Neural cell (in vitro differentiated cells): ENCODE measurements at regions not wholly inside any gene's neighbourhood (a gene's known extent, or its start where the extent isn't known, plus 50 kb on each side); places are given as distances from the start of the nearest gene placed in this dataset.

ENCODE experiments used
- H2AFZ ChIP-seq: fragments of 200-600, 300-800 bp; sonication (generic), shearing (Covaris generic); 2 replicates; pipeline ENCODE4 v1.6.0; 2014; ENCODE audit warnings: low read depth, mild to moderate bottlenecking, antibody characterized with exemption, low read length, moderate library complexity
- H3F3A ChIP-seq: fragments of 200-600 bp; shearing (Covaris generic); 2 replicates; pipeline ENCODE4 v1.6.1; 2016; ENCODE audit warnings: mild to moderate bottlenecking, moderate library complexity, mixed read lengths, antibody characterized with exemption, low read length; ENCODE audit not compliant: insufficient read depth, poor library complexity, severe bottlenecking
- H3K27ac ChIP-seq: fragments of 200-600, 300-800 bp; sonication (generic), shearing (Covaris generic); 2 replicates; pipeline ENCODE4 v1.5.1; 2014; ENCODE audit warnings: mild to moderate bottlenecking, low read length, moderate library complexity
- H3K27me3 ChIP-seq: fragments of 300-800, 200-600 bp; sonication (generic), shearing (Covaris generic); 2 replicates; pipeline ENCODE4 v1.6.0; 2014; ENCODE audit warnings: mild to moderate bottlenecking, low read depth, low read length, moderate library complexity; ENCODE audit not compliant: insufficient read depth
- H3K36me3 ChIP-seq: fragments of 300-800, 200-600 bp; sonication (generic), shearing (Covaris generic); 2 replicates; pipeline ENCODE4 v1.5.1; 2014; ENCODE audit warnings: mild to moderate bottlenecking, antibody characterized with exemption, low read length, moderate library complexity; ENCODE audit not compliant: insufficient read depth
- H3K4me2 ChIP-seq: fragments of 300-800, 200-600 bp; sonication (generic), shearing (Covaris generic); 2 replicates; pipeline ENCODE4 v1.6.0; 2014; ENCODE audit warnings: mild to moderate bottlenecking, low read length
- H3K4me3 ChIP-seq: fragments of 300-800, 200-600 bp; sonication (generic), shearing (Covaris generic); 2 replicates; pipeline ENCODE4 v1.5.1; 2014; ENCODE audit warnings: mild to moderate bottlenecking, low read length, moderate library complexity
- H3K79me2 ChIP-seq: fragments of 200-600 bp; shearing (Covaris generic); replicated peaks from 2 replicates; pipeline ENCODE4 v1.6.0; 2014; ENCODE audit warnings: mild to moderate bottlenecking, low read length, moderate library complexity; ENCODE audit not compliant: insufficient read depth
- H3K9ac ChIP-seq: fragments of 300-800, 200-600 bp; sonication (generic), shearing (Covaris generic); 2 replicates; pipeline ENCODE4 v1.6.1; 2016; ENCODE audit warnings: mild to moderate bottlenecking, low read length, mixed read lengths
- H3K9me2 ChIP-seq: fragments of 200-600 bp; shearing (Covaris generic); 2 replicates; pipeline ENCODE4 v1.6.1; 2016; ENCODE audit warnings: mild to moderate bottlenecking, low read length, mixed read lengths; ENCODE audit not compliant: insufficient read depth
- H3K9me3 ChIP-seq: fragments of 200-600, 300-800 bp; sonication (generic), shearing (Covaris generic); 2 replicates; pipeline ENCODE4 v1.6.1; 2016; ENCODE audit warnings: mild to moderate bottlenecking, mixed run types, low read length, moderate library complexity, mixed read lengths
- H4K20me1 ChIP-seq: fragments of 200-600 bp; shearing (Covaris generic); 2 replicates; pipeline ENCODE4 v1.6.1; 2016; ENCODE audit warnings: mild to moderate bottlenecking, mixed run types; ENCODE audit not compliant: insufficient read depth
- EP300 ChIP-seq: fragments of 450-650 bp; conservative IDR thresholded peaks from 2 replicates; pipeline ENCODE4 v1.6.1; 2014; ENCODE audit warnings: antibody characterized with exemption, mild to moderate bottlenecking, moderate library complexity; ENCODE audit not compliant: poor library complexity, severe bottlenecking
- EZH2 ChIP-seq: fragments of 200-600, 300-800 bp; shearing (Covaris generic), sonication (generic); IDR thresholded peaks from 2 replicates; pipeline ENCODE4 v1.6.1; 2014; ENCODE audit warnings: antibody characterized with exemption, low read length, borderline replicate concordance, mild to moderate bottlenecking; ENCODE audit not compliant: insufficient read depth, poor library complexity, severe bottlenecking
- MXI1 ChIP-seq: fragments of 450-650 bp; conservative IDR thresholded peaks from 2 replicates; pipeline ENCODE4 v1.6.1; 2014; ENCODE audit warnings: antibody characterized with exemption, mild to moderate bottlenecking; ENCODE audit not compliant: poor library complexity, severe bottlenecking
- POLR2AphosphoS5 ChIP-seq: IDR thresholded peaks from 2 replicates; pipeline ENCODE4 v1.6.1; 2012
- RAD21 ChIP-seq: fragments of 450-650 bp; conservative IDR thresholded peaks from 2 replicates; pipeline ENCODE4 v1.6.1; 2014; ENCODE audit warnings: antibody characterized with exemption, mild to moderate bottlenecking, moderate library complexity
- SMC3 ChIP-seq: fragments of 450-650 bp; conservative IDR thresholded peaks from 2 replicates; pipeline ENCODE4 v1.6.1; 2014; ENCODE audit warnings: antibody characterized with exemption, mild to moderate bottlenecking, moderate library complexity; ENCODE audit not compliant: poor library complexity
- TAF1 ChIP-seq: IDR thresholded peaks from 2 replicates; pipeline ENCODE4 v1.6.1; 2012; ENCODE audit warnings: low read depth
- TF ChIP-seq, protein P1 (sequence below): fragments of 450-650 bp; IDR thresholded peaks from 2 replicates; pipeline ENCODE4 v1.5.1; 2014; ENCODE audit warnings: antibody characterized with exemption, mild to moderate bottlenecking, moderate library complexity; ENCODE audit not compliant: poor library complexity, severe bottlenecking
- TF ChIP-seq, protein P2 (sequence below): IDR thresholded peaks from 2 replicates; pipeline ENCODE4 v1.6.1; 2012; ENCODE audit warnings: borderline replicate concordance

DNA sequence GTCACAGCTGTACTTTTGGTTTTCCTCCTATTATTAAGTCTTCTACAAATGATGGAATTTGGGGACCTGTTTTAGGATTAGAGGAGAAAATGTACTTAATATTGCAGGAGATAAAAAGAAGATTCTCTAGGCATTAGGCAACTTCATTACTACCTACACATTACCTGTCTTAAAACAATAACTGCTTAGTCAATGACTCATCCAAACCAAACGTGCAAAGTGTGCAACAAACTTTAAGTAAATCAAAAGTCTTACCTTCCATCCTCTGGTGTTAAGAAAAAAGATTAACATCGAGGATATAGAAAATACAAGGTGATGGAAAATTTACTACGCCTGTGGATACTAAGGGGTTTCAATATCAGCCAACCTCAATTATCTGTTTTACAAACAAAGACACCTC lies 285.3 kb upstream of the KYNU start:
- Histone ChIP-seq H3F3A (no peaks in the 10 kb centered on the region), H2AFZ (no peak overlapping the region), H3K4me3 (no peak overlapping the region), H3K9me3 (no peaks in the 10 kb centered on the region), H3K9me2 (no peaks in the 10 kb centered on the region), H4K20me1 (no peaks in the 10 kb centered on the region), H3K4me2 (no peak overlapping the region), H3K27me3 (no peaks in the 10 kb centered on the region), H3K36me3 (no peaks in the 10 kb centered on the region), H3K9ac (no peak overlapping the region), H3K79me2 (no peaks in the 10 kb centered on the region), H3K27ac (no peak overlapping the region)
- no peak for TF ChIP-seq POLR2AphosphoS5
- no peak for TF ChIP-seq MXI1
- no peak for TF ChIP-seq EP300
- no peak for TF ChIP-seq RAD21

DNA sequence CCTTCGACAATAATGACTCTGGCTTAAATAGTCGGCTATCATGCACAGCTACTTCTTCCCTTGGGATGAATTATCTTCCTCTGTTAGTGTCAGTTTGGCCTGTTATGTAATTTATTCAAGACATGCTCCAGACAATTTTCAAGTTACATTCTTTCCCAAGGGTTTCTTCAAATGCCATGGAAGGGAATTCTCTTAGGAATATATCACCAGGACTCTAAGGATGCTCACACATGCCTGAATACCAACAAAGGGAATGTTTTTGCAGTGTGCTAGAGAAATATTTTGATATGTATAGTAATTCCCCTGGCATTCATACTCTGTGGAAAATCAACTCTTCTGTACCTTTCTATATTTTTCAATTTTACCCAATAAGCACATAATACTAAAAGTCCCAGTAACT lies 286.0 kb upstream of the KYNU start:
- Histone ChIP-seq H3K4me2 (no peak overlapping the region), H4K20me1 (no peaks in the 10 kb centered on the region), H3K36me3 (no peaks in the 10 kb centered on the region), H3K27me3 (no peaks in the 10 kb centered on the region), H3K9me3 (no peaks in the 10 kb centered on the region), H2AFZ (no peak overlapping the region), H3F3A (no peaks in the 10 kb centered on the region), H3K27ac (no peak overlapping the region), H3K79me2 (no peaks in the 10 kb centered on the region), H3K9me2 (no peaks in the 10 kb centered on the region), H3K9ac (no peak overlapping the region), H3K4me3 (no peak overlapping the region)
- no peak for TF ChIP-seq EZH2
- no peak for TF ChIP-seq RAD21
- peak; percentile 20 for TF ChIP-seq POLR2AphosphoS5
- TF ChIP-seq, protein P1, sequence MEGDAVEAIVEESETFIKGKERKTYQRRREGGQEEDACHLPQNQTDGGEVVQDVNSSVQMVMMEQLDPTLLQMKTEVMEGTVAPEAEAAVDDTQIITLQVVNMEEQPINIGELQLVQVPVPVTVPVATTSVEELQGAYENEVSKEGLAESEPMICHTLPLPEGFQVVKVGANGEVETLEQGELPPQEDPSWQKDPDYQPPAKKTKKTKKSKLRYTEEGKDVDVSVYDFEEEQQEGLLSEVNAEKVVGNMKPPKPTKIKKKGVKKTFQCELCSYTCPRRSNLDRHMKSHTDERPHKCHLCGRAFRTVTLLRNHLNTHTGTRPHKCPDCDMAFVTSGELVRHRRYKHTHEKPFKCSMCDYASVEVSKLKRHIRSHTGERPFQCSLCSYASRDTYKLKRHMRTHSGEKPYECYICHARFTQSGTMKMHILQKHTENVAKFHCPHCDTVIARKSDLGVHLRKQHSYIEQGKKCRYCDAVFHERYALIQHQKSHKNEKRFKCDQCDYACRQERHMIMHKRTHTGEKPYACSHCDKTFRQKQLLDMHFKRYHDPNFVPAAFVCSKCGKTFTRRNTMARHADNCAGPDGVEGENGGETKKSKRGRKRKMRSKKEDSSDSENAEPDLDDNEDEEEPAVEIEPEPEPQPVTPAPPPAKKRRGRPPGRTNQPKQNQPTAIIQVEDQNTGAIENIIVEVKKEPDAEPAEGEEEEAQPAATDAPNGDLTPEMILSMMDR: no peak
- no peak for TF ChIP-seq SMC3
- no peak for TF ChIP-seq MXI1
- peak; percentile 43 for TF ChIP-seq EP300
- TF ChIP-seq TAF1: no peak
- TF ChIP-seq, protein P2, sequence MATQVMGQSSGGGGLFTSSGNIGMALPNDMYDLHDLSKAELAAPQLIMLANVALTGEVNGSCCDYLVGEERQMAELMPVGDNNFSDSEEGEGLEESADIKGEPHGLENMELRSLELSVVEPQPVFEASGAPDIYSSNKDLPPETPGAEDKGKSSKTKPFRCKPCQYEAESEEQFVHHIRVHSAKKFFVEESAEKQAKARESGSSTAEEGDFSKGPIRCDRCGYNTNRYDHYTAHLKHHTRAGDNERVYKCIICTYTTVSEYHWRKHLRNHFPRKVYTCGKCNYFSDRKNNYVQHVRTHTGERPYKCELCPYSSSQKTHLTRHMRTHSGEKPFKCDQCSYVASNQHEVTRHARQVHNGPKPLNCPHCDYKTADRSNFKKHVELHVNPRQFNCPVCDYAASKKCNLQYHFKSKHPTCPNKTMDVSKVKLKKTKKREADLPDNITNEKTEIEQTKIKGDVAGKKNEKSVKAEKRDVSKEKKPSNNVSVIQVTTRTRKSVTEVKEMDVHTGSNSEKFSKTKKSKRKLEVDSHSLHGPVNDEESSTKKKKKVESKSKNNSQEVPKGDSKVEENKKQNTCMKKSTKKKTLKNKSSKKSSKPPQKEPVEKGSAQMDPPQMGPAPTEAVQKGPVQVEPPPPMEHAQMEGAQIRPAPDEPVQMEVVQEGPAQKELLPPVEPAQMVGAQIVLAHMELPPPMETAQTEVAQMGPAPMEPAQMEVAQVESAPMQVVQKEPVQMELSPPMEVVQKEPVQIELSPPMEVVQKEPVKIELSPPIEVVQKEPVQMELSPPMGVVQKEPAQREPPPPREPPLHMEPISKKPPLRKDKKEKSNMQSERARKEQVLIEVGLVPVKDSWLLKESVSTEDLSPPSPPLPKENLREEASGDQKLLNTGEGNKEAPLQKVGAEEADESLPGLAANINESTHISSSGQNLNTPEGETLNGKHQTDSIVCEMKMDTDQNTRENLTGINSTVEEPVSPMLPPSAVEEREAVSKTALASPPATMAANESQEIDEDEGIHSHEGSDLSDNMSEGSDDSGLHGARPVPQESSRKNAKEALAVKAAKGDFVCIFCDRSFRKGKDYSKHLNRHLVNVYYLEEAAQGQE: peak; percentile 63

DNA sequence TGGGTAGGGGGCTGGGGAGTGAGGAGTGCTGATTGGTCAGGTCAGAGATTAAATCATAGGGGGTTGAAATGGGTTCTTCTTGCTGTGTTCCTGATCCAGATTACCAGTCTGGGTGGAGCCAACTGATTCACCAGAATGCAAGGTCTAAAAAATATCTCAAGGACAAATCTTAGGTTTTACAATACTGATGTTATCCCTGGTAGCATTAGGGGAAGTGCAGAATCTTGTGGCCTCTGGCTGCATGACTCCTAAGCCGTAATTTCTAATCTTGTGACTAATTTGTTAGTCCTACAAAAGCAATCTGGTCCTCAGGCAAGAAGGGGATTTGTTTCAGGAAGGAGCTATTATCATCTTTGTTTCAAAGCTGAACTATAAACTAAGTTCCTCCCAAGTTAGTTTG lies 289.2 kb upstream of the KYNU start:
- Histone ChIP-seq H3K9me3 (no peaks in the 10 kb centered on the region), H3K27ac (no peak overlapping the region), H2AFZ (no peak overlapping the region), H3K27me3 (no peaks in the 10 kb centered on the region), H3K9me2 (no peaks in the 10 kb centered on the region), H3F3A (no peaks in the 10 kb centered on the region), H3K79me2 (no peaks in the 10 kb centered on the region), H4K20me1 (no peaks in the 10 kb centered on the region), H3K4me3 (no peak overlapping the region), H3K4me2 (no peak overlapping the region), H3K36me3 (no peaks in the 10 kb centered on the region), H3K9ac (no peak overlapping the region)
- TF ChIP-seq TAF1 (no peak), RAD21 (no peak), EP300 (no peak), SMC3 (no peak), MXI1 (no peak), POLR2AphosphoS5 (no peak), EZH2 (no peak)
- TF ChIP-seq, protein P2: no peak
- TF ChIP-seq, protein P1: no peak
